Fibroblast of lung (primary cell): ENCODE measurements at regions not wholly inside any gene's neighbourhood (a gene's known extent, or its start where the extent isn't known, plus 50 kb on each side); places are given as distances from the start of the nearest gene placed in this dataset.

Experiments
- DNase-seq, 2 donors: peaks; one replicate each; pipeline versions ENCODE4 v3.0.0 to v3.0.0-alpha.2; 2010; ENCODE audit warnings: low read depth in 2 of 2
- H2AFZ ChIP-seq: 2 replicates; pipeline ENCODE4 v1.5.1; 2012; ENCODE audit warnings: low read length, control low read depth, inconsistent platforms
- H3K27ac ChIP-seq: 2 replicates; pipeline ENCODE4 v1.5.1; 2011; ENCODE audit warnings: low read length, control low read depth; ENCODE audit not compliant: insufficient read depth
- H3K27me3 ChIP-seq: 2 replicates; pipeline ENCODE4 v1.5.1; 2011; ENCODE audit warnings: mild to moderate bottlenecking, low read length; ENCODE audit not compliant: control insufficient read depth, insufficient read depth
- H3K36me3 ChIP-seq: 2 replicates; pipeline ENCODE4 v1.5.1; 2011; ENCODE audit warnings: low read length; ENCODE audit not compliant: control insufficient read depth, insufficient read depth
- H3K4me1 ChIP-seq: 2 replicates; pipeline ENCODE4 v1.5.1; 2011; ENCODE audit warnings: low read length; ENCODE audit not compliant: control insufficient read depth, insufficient read depth; ENCODE audit errors: extremely low read depth
- H3K4me2 ChIP-seq: 2 replicates; pipeline ENCODE4 v1.5.1; 2011; ENCODE audit warnings: low read length, control low read depth; ENCODE audit not compliant: insufficient read depth; ENCODE audit errors: extremely low read depth
- H3K4me3 ChIP-seq, 4 experiments: fragments of 200-600 bp in 1 of 4; sonication (generic) in 1 of 4; replicated peaks in 1 of 4; 2 replicates each; pipeline ENCODE4 v1.5.1; 2011 to 2016; ENCODE audit warnings: low read length in 4 of 4, low read depth in 3 of 4, mild to moderate bottlenecking in 3 of 4, control low read depth in 2 of 4, inconsistent platforms in 1 of 4, mixed read lengths in 1 of 4; ENCODE audit not compliant: insufficient read depth in 1 of 4; ENCODE audit errors: control extremely low read depth in 1 of 4
- H3K79me2 ChIP-seq: 2 replicates; pipeline ENCODE4 v1.5.1; 2012; ENCODE audit warnings: mild to moderate bottlenecking, low read length, inconsistent platforms; ENCODE audit not compliant: control insufficient read depth, insufficient read depth
- H3K9ac ChIP-seq: 2 replicates; pipeline ENCODE4 v1.5.1; 2011; ENCODE audit warnings: mild to moderate bottlenecking, low read length, control low read depth; ENCODE audit not compliant: insufficient read depth
- H3K9me3 ChIP-seq: 2 replicates; pipeline ENCODE4 v1.5.1; 2012; ENCODE audit warnings: low read depth, low read length; ENCODE audit not compliant: control insufficient read depth, insufficient read depth
- H4K20me1 ChIP-seq: 2 replicates; pipeline ENCODE4 v1.5.1; 2011; ENCODE audit warnings: low read length; ENCODE audit not compliant: control insufficient read depth, insufficient read depth; ENCODE audit errors: extremely low read depth
- CTCF ChIP-seq, 2 donors: IDR thresholded peaks in 1 of 2; conservative IDR thresholded peaks in 1 of 2; 1 replicate in 1 of 2; 2 replicates in 1 of 2; pipeline ENCODE4 v1.5.1; 2011 to 2012; ENCODE audit warnings: low read length in 2 of 2, control low read depth in 1 of 2, inconsistent platforms in 1 of 2, low read depth in 1 of 2, mild to moderate bottlenecking in 1 of 2
- EZH2 ChIP-seq: IDR thresholded peaks from 2 replicates; pipeline ENCODE4 v1.5.1; 2012; ENCODE audit warnings: low read length, control low read depth, mild to moderate bottlenecking; ENCODE audit errors: missing control alignments

GRCh38 chr21:17440969-17441368 lies 71.9 kb upstream of the CXADR start:
- Histone ChIP-seq H3K36me3 (no peaks in the 10 kb centered on the region), H3K27ac (no peak overlapping the region), H4K20me1 (no peaks in the 10 kb centered on the region), H3K9ac (no peak overlapping the region), H3K27me3 (no peaks in the 10 kb centered on the region), H2AFZ (no peak overlapping the region), H3K4me1 (no peaks in the 10 kb centered on the region), H3K4me3 (no peak overlapping the region), H3K79me2 (no peaks in the 10 kb centered on the region), H3K4me2 (no peak overlapping the region), H3K9me3 (no peaks in the 10 kb centered on the region)
- TF ChIP-seq CTCF (conservative IDR thresholded peaks at IDR 0.05 in 1 of 2, IDR thresholded peaks at IDR 0.05 in 1 of 2; ENCODE audit: low read depth in 1 of 2, low read length in 2 of 2) (no peak), EZH2 (no peak)
- DNase-seq, result no peak

- Histone ChIP-seq H3K9me3 (no peaks in the 10 kb centered on the region), H3K9ac (no peak overlapping the region), H3K4me3 (no peak overlapping the region), H3K27me3 (no peaks in the 10 kb centered on the region), H3K4me2 (no peak overlapping the region), H4K20me1 (no peaks in the 10 kb centered on the region), H3K36me3 (no peaks in the 10 kb centered on the region), H3K27ac (no peak overlapping the region), H3K4me1 (no peaks in the 10 kb centered on the region), H2AFZ (no peak overlapping the region), H3K79me2 (no peaks in the 10 kb centered on the region)
- no peak for TF ChIP-seq EZH2
- DNase-seq, result peak; percentile 19 to 68
Observed at GRCh38 chr21:17441370-17441769, 71.5 kb upstream of the CXADR start.

GRCh38 chr21:17442165-17442564 lies 70.7 kb upstream of the CXADR start:
- Histone ChIP-seq H3K27me3 (no peaks in the 10 kb centered on the region), H2AFZ (no peak overlapping the region), H3K9ac (no peak overlapping the region), H3K4me3 (no peak overlapping the region), H3K27ac (no peak overlapping the region), H3K4me2 (no peak overlapping the region), H3K4me1 (no peaks in the 10 kb centered on the region), H4K20me1 (no peaks in the 10 kb centered on the region), H3K36me3 (no peaks in the 10 kb centered on the region), H3K79me2 (no peaks in the 10 kb centered on the region), H3K9me3 (no peaks in the 10 kb centered on the region)
- no peak for DNase-seq
- no peak for TF ChIP-seq EZH2

GRCh38 chr21:17444828-17445227 lies 68.0 kb upstream of the CXADR start:
- no peak for DNase-seq
- no peak overlapping the region for H3K27ac ChIP-seq
- H3K4me2 ChIP-seq, result no peak overlapping the region
- no peak overlapping the region for H3K4me3 ChIP-seq
- H3K9ac ChIP-seq, result no peak overlapping the region
- TF ChIP-seq CTCF (conservative IDR thresholded peaks at IDR 0.05 in 1 of 2, IDR thresholded peaks at IDR 0.05 in 1 of 2; ENCODE audit: low read depth in 1 of 2, low read length in 2 of 2) (no peak), EZH2 (no peak)
- H3K79me2 ChIP-seq, result no peaks in the 10 kb centered on the region
- H3K4me1 ChIP-seq, result no peaks in the 10 kb centered on the region
- H3K27me3 ChIP-seq, result no peaks in the 10 kb centered on the region
- no peaks in the 10 kb centered on the region for H4K20me1 ChIP-seq
- H3K9me3 ChIP-seq, result no peaks in the 10 kb centered on the region
- H3K36me3 ChIP-seq, result no peaks in the 10 kb centered on the region
- no peak overlapping the region for H2AFZ ChIP-seq
